ENCODE measurements at regions not wholly inside any gene's neighbourhood (a gene's known extent, or its start where the extent isn't known, plus 50 kb on each side); places are given as distances from the start of the nearest gene placed in this dataset.

DNA sequence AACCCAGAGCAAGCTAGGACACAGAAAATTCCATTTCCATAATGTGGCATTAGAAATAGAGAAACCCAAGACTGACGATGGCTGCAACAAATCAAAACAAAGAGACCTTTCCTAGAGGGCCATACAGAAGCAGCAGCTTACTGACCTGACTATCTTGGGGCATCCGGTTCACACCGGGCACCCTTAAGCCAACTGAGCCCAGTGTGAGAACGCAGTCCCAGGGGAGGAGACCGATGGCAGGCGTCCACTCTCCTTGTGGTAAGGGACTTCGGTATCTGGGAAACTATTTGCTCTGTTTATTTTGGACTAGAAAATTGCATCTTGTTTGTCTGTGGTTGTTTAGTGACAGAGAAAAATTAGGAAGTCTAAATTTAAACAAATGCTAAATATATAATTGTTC lies 244.8 kb upstream of the COPS8 start:
- no peak overlapping the region for H3K9ac ChIP-seq (replicated peaks in 1 of 4; ENCODE audit: extremely low read depth in 1 of 4, low read depth in 3 of 4, low read length in 3 of 4)
- WGBS, 2 experiments (ENCODE audit: extremely low coverage in 1 of 2, insufficient coverage in 1 of 2, insufficient read length in 1 of 2, insufficient replicate concordance in 2 of 2, low coverage in 1 of 2, low lambda C conversion rate in 2 of 2, missing lambda C conversion rate in 1 of 2) = 95% methylated on average over 7 of the region's 7 CpGs; no CpG with 5 or more reads in 1 of the 2 experiments
- H3K27ac ChIP-seq (ENCODE audit: low read depth, low read length) = no peak overlapping the region
- H3K4me2 ChIP-seq (ENCODE audit: insufficient read depth in 1 of 2, low read depth in 2 of 2, low read length in 2 of 2) = no peak overlapping the region
- no peaks in the 10 kb centered on the region for H4K20me1 ChIP-seq (replicated peaks in 1 of 2; ENCODE audit: control insufficient read depth in 1 of 2, insufficient read depth in 2 of 2, low read length in 2 of 2)
- no peaks in the 10 kb centered on the region for H3K79me1 ChIP-seq (ENCODE audit: low read depth, low read length)
- H3K18ac ChIP-seq (ENCODE audit: extremely low read depth, low read length) = no peak overlapping the region
- H3K4ac ChIP-seq (replicated peaks; ENCODE audit: insufficient read length, low read depth, low read length) = no peak overlapping the region
- H2BK5ac ChIP-seq (ENCODE audit: low read depth, low read length) = no peak overlapping the region
- no peak overlapping the region for H3K14ac ChIP-seq (ENCODE audit: insufficient read length)
- H2BK20ac ChIP-seq (ENCODE audit: low read length) = no peak overlapping the region
- H2BK15ac ChIP-seq (ENCODE audit: low read length) = no peak overlapping the region
- no peak overlapping the region for H3K4me3 ChIP-seq (ENCODE audit: extremely low read depth in 1 of 4, insufficient read depth in 2 of 4, low read depth in 3 of 4, low read length in 4 of 4)
- H3K56ac ChIP-seq (replicated peaks; ENCODE audit: insufficient read length, low read depth, low read length) = no peak overlapping the region
- no peaks in the 10 kb centered on the region for H3K23me2 ChIP-seq (ENCODE audit: low read depth, low read length)
- H3K23ac ChIP-seq (ENCODE audit: insufficient read length) = no peak overlapping the region
- no peak overlapping the region for H2AK5ac ChIP-seq (ENCODE audit: low read depth, low read length)
- POLR2A ChIA-PET (ENCODE audit: partially characterized antibody) = no interaction called here
- no peak for TF ChIP-seq TCF12 (IDR thresholded peaks at IDR 0.05; ENCODE audit: low read depth, low read length)
- no peaks in the 10 kb centered on the region for H3K79me2 ChIP-seq (ENCODE audit: control insufficient read depth in 1 of 2, insufficient read depth in 2 of 2, low read length in 2 of 2)
- H3K36me3 ChIP-seq (ENCODE audit: control insufficient read depth in 2 of 4, insufficient read depth in 4 of 4, low read length in 3 of 4) = no peaks in the 10 kb centered on the region
- no peak overlapping the region for H4K5ac ChIP-seq (ENCODE audit: insufficient read length, low read depth, low read length)
- DNase-seq (ENCODE audit: low read depth in 1 of 2, low spot score in 2 of 2) (no peak), FAIRE-seq (no peak)
- H3K4me1 ChIP-seq (replicated peaks in 1 of 4; ENCODE audit: control insufficient read depth in 3 of 4, insufficient read depth in 4 of 4, low read length in 3 of 4) = no peaks in the 10 kb centered on the region
- no peak overlapping the region for H4K8ac ChIP-seq (ENCODE audit: extremely low read depth, insufficient read depth, low read length)
- H2BK12ac ChIP-seq (ENCODE audit: low read depth, low read length) = no peak overlapping the region
- 0 out of 2 replicates have a peak overlapping the region, but pooled peaks have one; percentile 17 for H2AFZ ChIP-seq (ENCODE audit: low read length)
- H3K27me3 ChIP-seq (replicated peaks in 1 of 4; ENCODE audit: control insufficient read depth in 3 of 4, extremely low read depth in 1 of 4, insufficient read depth in 3 of 4, low read length in 3 of 4) = no peaks in the 10 kb centered on the region; a peak in 1 of 7 replicates
- H4K91ac ChIP-seq (replicated peaks; ENCODE audit: insufficient read length, low read length) = no peak overlapping the region
- H3K9me3 ChIP-seq (ENCODE audit: insufficient read depth in 2 of 2, low read depth in 1 of 2, low read length in 1 of 2) = peaks cover 10 to 25% of the 10 kb centered on the region in 2 experiments
- no peak overlapping the region for H2BK120ac ChIP-seq (replicated peaks; ENCODE audit: low read depth, low read length)
- CTCF ChIA-PET (ENCODE audit: partially characterized antibody) = interaction anchor here (0.6 to 1.5 kb wide), 2 partner anchors 33 to 187 kb away, joined by 3 read pairs; no protein-coding TSS in a partner anchor

All from H1 (cell line).